T-helper 1 cell (primary cell): ENCODE measurements at regions not wholly inside any gene's neighbourhood (a gene's known extent, or its start where the extent isn't known, plus 50 kb on each side); places are given as distances from the start of the nearest gene placed in this dataset.
"Not testable (repeated sequence)": the region's sequence is repeated elsewhere in the genome, so short reads cannot be mapped to it uniquely, and the experiment has no call there.

Experiments used
- DNase-seq, 5 donors: peaks; one replicate each; pipeline ENCODE4 v3.0.0-alpha.2; 2012 to 2020

DNA sequence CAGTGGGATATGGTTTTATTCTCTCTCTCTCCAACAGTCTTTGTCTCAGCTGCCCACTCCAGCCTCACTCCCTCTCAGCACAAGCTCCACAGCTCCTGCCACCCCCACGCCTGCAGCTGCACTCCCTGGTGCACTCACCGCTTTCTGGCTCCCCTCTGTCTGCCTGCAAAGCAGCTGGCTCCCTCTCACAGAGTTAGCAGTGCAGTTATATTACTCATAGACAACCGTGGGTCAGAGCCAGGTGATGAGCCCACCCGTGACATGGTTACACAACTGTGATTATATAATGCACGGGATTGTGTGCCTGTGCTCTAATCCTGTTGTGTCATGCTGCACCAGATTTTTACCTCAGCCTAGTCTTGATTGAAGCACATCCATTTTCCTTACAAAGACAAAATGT is 276.9 kb upstream of the CHAC2 start:
- no peak for DNase-seq

DNA sequence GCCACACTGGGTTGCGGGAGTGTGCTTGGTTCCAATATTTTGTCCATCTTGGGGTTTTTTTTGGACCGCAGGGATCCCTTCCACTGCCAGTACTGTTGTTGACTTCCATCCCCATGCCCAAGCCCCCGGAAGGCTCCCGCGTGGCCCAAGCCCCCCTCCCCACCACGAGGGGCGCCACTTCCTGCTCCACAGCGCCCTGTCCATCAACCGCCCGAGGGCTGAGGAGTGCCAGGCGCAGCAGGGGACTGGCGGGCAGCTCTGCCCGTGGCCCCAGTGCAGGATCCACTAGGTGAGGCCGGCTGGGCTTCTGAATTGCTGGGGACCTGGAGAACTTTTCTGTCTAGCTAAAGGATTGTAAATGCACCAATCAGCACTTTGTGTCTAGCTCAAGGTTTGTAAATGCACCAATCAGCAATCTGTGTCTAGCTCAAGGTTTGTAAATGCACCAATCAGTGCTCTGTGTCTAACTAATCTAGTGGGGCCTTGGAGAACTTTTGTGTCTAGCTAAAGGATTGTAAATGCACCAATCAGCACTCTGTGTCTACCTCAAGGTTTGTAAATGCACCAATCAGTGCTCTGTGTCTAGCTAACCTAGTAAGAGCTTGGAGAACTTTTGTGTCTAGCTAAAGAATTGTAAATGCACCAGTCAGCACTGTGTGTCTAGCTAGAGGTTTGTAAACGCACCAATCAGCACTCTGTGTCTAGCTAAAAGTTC is 281.3 kb upstream of the CHAC2 start:
- DNase-seq = not testable (repeated sequence)

DNA sequence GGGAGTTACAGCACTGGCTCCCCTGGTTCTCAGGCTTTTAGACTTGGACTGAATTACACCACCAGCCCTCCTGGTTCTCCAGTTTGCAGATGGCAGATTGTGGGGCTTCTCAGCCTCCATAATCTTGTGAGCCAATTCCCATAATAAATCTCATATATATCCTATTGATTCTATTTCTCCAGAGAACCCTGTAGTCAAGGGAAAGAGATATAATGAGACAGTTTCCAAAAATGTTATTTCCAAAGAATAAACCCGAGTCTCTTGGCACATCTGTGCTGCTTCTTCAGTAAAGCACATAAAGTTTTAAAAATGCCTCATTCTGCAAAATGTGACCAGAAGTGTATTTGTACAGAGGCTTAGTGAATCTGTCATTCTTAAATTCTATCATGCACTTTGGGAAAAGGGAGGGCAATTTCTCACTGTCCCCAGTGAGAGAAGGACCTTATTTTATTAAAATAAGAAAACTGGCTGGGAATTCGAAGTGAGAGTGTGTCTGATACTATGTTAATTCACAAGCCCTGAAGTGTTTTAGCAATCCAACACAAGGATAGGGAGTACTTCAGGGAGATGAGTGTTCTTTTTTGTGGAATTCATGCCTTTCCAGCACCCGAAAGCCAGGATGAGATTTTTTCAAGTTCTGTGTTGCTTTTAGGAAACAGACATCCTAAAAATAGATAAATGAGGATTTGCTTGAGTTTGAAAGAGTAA is 282.4 kb upstream of the CHAC2 start:
- DNase-seq = no peak

DNA sequence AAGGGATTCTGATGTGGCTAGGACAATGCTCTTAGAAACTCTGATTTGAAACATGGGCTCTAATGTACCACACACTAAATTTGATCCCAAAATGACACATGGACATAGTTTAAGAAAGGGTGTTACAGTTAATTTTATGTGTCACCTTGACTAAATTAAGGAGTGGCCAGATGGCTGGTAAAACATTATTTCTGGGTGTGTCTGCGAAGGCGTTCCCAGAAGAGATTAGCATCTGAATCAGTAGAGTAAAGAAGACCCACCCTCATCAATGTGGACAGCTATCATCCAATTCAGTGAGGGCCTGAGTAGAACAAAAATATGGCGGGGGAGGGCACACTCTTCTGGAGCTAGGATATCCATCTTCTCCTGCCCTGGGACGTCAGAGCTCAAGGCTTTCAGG is 283.1 kb upstream of the CHAC2 start:
- DNase-seq = no peak

DNA sequence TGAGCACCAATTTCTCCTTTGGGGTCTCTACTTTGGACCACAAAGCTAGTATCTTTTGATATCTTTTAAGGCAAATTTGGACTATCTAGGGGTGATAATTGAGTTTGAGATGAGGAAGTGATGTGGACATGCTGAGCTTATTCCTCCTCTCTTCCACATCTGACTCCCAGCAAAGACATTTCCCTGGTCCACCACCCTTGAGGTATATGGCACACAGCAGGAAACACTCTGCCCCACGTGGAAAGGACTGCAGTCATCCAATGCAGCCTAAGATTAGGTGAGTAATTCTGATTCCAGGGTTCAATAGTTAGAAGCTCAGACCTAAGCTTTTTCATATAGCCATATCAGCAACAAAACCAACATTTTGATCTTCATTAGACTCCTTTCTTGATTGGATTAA is 290.1 kb upstream of the CHAC2 start:
- DNase-seq = no peak

DNA sequence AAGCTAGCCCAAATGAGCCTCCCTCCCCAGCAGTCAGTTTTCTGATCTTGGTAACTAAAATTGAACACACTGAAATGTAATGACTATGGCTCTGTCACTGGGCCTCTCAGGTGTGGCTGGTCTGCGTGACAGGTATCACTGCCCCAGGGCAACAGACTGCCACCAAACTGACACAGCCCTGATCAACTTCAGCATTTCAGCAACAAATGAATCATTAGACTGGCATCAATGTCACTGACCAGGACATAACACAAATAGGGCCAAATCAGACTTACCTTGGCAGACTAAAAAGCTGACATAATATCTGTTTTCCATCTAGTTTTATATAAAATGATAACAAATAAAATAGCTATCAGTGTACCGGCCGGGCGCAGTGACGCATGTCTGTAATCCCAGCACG is 290.8 kb upstream of the CHAC2 start:
- DNase-seq = no peak

DNA sequence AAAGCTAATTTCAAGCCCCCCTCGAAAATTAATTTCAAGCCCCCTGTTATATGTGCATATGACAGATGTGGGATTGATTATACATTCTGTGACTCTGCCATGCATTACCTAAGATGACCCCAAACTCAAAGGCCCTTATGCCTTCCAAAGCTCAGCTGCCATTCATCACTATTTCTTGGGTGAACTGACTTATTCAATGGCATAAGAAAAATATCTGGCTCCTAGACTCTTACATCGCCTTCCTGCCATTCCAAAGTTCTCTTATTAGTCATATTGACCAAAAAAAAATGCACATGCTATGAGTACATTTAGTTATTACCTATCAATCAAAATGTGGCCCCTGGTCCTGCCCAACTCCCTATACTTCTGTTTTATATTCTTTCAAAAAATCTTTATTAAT is 291.8 kb upstream of the CHAC2 start:
- no peak for DNase-seq

DNA sequence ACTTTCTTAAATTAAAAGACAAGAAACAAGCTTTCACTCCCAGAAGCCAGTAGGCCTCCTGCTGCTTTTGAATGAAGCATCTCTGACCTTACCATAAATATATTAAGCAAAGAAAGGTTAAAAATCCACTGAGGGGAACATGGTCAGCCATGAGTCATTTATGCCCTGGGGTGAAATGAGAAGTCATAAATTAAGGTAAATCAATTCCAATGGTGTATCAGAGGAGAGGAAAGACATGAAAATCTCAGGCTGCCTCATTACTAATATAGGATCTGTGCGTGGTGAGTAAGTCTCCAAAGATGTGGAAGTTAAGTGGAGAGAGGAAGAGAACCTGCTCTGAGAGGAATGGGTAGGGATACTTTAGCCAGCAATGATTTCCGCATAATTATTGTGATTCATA is 292.3 kb upstream of the CHAC2 start:
- DNase-seq = no peak

DNA sequence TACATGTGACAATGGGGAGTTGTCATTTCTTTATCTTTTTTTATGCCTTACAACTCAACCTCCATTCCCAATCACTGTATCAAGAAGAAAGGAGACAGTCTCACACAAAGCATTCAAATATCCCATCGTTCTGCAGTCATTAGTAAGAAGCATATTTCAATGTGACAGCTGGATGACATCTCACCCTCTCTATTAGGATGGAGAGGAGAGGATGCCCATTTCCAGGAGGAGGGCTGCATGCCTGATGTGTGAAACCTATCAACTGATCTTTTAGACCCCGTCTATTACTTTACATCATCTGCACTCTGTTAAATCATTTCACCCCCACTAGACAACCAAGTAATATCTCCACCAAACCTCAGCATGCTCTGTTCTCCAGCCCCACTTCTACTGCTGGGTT is 292.7 kb upstream of the CHAC2 start:
- DNase-seq = no peak

DNA sequence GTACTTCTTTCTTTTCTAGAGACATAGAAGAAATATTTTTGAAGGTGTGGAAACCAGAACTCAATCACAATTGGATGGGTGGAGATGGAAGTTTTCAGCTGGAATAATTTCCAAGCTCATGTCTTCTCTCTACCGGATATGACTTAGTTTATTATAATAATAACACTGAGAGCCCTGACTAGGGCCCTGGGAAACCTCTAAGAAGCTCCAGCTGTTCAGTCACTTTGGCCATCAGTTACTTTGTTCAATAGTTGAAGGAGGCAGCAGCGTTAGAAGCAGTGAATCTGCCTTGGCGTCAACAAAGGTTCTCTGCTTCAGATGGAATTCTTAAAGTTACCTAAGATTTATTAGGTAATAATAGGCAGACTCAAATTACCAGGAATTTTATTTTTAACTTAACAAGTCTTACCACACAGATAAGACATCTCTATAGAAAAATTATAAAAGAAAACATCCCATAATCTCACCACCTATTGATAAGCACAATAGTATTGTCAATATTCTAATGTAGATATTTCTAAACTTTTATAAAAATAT is 293.8 kb upstream of the CHAC2 start:
- no peak for DNase-seq

DNA sequence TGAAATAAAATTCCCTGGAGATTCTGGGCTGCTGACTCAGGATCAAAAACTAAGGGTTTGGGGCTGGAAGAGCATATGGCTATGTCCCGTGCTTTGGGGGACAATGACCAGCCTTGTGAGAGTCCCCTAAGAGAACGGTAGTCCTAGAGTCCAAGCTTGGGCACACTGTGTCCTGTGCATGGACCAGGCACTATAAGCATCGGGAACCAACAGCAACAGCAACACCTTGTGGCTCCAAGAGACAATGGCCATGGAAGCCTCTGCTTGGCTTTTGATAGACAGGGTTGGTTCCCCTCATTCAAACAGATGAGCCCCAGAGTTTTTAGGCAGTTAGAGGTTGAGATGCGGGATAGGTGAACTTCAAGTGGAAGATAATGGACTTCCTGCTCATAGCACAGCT is 294.4 kb upstream of the CHAC2 start:
- DNase-seq = no peak

DNA sequence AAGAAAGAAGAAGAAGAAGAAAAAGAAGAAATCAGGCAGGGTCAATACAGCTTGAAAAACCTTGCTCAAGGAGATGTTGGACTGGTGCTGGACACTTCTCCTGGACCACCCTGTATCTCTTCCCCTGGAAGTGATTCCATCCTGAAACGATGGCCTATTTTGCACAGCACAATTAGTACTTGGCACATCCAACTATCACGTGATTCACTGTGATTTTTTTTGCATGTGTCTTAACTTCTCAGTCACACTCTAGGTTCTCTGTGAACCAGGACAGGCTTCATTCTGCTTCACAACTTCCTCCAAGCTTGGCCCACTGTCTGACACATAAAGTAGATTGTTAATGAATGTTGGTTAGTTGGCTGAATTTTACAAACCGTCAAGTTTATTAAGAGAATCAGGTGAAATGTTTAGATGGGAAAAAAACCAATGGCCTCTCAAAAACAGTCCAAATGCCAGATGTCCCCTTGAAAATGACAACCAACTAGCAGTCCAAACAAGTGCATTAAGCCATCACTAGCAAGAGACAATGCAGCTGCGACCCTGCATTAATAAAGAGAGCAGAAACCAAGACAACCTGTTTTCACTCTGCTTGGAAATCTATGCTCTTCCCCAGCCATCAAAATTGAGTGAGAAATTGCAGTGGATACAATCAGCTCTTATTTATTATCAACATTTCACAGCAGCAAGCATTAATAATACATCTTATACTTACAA is 300.0 kb upstream of the CHAC2 start:
- no peak for DNase-seq

DNA sequence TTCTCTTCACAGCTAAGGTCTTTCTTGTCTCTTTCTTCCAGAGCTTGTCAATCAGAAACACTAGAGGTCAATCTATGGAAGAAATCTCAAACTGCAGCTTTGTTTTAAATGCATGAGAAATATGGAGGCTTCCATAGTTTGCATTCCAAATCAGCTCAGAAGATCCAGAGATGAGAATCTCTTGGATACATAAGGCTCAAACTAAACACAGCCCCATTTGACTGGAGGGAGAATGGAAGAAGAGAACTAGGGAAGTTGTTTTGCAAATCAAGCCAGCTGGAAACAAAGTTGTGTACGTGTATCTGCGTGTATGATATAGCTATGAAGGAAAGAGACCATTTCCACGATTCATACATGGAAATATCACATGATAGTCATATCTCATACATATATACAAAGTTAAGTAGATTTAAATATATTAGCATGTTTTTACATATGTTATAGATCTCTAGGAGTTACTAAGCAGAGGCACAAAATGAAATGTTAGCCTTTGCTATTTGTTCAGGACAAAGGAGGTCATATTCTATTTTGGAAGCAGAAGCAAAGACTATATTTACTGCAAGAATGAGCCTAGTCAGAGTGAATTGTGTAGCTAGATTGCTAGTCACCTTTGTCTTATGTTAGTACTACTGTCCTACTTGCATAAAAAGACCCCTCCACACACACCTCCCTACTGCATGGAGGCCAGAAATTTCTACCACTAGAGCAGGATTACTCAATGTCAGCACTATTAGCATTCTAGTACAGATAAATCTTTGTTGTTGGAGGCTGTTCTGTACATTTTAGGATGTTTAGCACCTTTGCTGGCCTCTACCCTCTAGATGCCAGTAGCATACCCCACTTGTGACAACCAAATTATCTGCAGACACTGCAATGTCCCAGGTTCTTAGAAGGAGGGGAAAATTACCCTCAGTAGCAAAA is 303.5 kb upstream of the CHAC2 start:
- DNase-seq = no peak

DNA sequence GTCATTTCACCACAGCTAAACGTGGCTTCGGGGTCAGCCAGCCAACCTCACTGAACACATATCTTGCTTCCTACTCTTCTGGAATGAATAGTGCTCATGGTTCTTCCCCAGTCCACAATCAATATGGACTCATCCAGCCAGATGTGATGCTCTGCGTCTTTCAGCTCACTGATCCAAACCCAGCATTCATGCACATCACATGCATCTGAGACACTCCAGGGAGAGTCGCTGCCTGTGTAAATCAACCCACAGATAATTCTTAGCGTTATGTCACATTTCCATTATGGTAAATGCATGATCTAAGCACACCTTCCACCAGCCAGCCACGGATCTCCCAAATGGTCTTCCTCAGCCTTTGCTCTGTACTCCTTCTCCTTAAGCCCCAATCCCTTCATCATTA is 306.7 kb upstream of the CHAC2 start:
- DNase-seq = no peak

DNA sequence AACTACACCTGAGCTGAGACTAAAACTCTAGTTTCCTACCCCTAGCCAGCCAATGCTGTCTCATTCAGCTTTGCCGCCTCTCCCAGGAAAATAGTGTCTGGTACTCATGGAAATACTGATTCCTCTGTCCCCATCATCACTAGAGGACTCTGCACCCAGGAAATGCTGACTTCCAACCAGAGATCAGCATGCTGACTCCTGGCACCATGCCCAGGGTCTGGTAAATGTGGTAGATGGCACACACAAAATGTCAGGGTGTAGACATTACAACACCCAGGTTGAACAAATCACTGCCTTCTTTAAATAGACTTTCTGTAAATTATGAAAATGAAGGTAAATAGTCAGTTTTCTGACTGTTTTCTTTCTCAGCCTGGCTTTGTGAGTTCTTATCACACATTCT is 307.3 kb upstream of the CHAC2 start:
- DNase-seq = no peak

DNA sequence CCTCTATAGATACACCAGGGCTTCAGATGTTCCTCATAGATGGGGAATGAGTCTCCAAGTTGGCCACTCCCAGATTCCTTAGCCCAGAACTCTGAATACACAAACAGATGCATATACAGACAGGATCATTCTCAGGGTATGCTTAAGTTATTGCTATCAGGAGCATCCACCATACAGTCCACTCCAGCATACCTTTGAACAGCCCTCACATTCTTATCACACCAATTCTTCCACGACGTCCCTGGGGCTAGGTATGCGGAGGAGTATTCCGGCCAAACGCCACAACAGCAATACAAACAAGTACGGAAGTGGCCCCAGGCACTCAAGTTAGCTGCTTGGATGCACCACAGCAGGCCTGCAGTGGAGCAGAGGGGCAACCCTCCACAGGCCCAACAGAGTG is 312.5 kb upstream of the CHAC2 start:
- no peak for DNase-seq

DNA sequence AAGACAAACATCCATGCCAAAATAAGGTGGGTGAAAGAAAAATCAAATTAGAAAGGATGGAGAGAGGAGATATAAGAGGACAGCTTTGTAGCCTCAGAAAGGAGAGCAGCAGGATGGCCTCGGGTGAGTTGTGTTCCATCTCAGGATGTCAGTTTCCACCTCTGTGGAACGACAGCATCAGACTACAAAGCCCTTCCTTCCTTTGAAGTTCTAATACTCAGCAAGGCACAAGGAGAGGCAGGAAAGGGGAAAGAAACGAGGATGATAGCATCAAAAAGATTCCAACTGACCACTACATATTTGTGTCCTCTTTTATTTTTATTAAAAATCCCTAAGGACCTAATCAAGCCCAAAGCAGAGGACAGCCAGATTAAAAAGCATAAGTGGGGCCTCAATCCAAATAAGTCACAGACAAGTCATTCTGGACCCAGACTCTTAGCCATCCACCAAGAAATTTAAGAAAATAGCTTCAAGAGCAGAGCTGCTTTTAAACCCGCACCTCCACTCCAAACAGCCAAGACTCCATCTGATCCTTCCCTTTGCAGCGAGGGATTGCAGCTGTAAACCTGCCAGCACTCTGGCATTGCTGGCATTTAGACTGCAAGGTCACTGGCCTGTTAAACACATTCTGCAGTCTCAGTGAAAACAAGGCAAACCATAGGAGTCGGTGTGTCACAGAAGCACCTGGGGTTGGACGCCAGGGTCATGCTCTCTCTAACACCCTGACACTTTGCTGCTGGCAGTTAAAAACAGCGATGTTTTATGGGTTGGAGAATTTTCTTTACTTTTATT is 314.5 kb upstream of the CHAC2 start:
- DNase-seq = no peak

DNA sequence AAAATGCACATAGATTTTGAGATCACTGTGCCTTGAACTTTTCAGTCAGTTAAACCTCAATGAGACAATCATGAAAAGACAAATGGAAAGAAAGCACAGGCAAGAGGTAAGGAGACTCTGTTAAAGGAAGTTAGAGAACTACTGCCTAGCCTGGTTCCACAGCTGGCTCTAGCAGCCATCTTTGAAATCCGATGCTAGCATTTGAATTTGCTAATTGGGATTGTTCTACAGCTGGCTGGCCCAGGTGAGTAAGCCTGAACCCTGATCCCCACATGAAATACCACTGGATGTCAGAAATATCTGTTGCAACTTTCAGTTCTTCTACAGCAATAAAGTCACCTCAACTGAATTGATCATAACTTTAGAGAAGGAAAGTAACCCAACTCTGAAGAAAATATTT is 315.2 kb upstream of the CHAC2 start:
- no peak for DNase-seq

DNA sequence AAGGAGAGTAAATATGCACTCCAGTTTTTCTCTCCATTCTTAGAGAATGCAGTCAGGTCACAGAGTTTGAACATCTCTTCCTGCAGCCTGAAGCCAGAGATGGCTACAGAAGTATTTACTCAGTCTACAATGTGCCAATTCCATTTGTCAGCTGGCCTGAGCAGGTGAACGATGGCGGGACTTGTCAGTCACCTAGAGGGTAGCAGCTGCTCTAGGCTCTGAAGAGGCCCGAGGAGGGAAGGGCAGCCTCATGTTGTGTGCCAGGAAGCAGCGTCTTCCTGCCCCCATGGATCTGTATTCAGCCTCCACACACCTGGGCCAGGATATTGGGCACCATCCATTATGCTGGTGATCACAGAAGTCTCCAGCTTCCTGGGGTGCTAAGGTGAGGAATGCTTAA is 316.7 kb upstream of the CHAC2 start:
- no peak for DNase-seq

DNA sequence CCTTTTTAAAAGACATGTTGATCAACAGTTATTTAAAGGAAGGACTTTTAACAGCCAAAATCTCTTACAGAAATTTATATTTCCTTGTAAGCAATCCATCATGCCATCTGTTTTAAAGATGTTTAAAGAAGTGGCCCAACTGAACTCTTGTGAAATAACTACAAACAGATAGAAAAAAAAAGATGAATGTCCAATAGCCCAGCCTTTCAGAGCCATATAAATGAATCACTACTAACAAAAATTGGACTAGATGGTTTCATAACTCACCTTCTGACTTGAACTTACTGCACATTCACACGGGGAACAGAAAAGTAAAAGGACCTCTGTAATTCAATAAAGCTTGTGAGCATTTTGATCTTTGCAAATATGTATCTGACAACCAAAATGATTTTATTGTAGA is 319.0 kb upstream of the CHAC2 start:
- no peak for DNase-seq

DNA sequence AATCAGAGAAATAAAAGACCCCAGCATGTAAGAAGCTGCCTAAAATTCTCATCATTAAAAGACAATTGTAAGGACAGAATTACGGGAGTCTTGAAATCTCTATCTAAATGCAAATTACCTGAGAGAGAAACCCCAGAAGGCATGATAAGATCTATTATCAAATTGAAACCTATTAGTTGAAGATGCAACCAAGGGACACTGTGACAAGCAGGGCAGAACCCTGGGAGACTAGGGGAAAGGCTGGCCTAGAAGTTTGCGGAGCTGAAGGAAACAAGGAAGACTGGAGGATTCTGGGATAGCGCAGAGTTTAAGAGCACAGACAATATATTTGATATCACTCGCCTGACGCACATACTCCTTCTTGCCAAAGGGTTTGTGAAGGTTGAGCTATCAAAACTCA is 319.5 kb upstream of the CHAC2 start:
- DNase-seq = no peak
